ENCODE measurements at regions not wholly inside any gene's neighbourhood (a gene's known extent, or its start where the extent isn't known, plus 50 kb on each side); places are given as distances from the start of the nearest gene placed in this dataset.

DNA sequence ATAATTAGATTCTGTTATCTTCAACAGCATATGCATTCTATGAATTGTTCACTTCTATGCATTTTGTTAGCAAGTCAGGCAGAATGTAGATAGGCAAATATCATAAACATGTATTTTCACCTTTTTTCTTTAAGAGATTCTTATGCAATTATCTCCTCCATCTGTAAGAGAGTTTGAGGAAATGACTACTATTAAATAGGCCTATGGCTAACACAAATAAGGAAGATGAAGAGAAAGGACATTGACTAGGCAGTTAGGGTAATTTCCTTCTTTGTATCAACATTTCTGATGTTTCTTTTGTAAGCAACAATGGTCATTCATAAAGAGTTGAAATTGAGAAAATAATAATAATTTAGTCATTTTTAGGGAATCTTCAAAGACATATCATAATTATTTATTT is 145.2 kb upstream of the CDH12 start:
- Histone ChIP-seq H3K4me1 (ENCODE audit: insufficient read depth) (no peaks in the 10 kb centered on the region), H3K36me3 (no peaks in the 10 kb centered on the region), H3K9me3 (no peaks in the 10 kb centered on the region), H3K27ac (no peak overlapping the region), H3K4me3 (no peak overlapping the region), H3K27me3 (no peaks in the 10 kb centered on the region)
- TF ChIP-seq, protein P1, sequence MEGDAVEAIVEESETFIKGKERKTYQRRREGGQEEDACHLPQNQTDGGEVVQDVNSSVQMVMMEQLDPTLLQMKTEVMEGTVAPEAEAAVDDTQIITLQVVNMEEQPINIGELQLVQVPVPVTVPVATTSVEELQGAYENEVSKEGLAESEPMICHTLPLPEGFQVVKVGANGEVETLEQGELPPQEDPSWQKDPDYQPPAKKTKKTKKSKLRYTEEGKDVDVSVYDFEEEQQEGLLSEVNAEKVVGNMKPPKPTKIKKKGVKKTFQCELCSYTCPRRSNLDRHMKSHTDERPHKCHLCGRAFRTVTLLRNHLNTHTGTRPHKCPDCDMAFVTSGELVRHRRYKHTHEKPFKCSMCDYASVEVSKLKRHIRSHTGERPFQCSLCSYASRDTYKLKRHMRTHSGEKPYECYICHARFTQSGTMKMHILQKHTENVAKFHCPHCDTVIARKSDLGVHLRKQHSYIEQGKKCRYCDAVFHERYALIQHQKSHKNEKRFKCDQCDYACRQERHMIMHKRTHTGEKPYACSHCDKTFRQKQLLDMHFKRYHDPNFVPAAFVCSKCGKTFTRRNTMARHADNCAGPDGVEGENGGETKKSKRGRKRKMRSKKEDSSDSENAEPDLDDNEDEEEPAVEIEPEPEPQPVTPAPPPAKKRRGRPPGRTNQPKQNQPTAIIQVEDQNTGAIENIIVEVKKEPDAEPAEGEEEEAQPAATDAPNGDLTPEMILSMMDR (IDR thresholded peaks at IDR 0.05), result no peak
- no peak for DNase-seq
- intact Hi-C loops (cut with DNase I), result no loop called here

DNA sequence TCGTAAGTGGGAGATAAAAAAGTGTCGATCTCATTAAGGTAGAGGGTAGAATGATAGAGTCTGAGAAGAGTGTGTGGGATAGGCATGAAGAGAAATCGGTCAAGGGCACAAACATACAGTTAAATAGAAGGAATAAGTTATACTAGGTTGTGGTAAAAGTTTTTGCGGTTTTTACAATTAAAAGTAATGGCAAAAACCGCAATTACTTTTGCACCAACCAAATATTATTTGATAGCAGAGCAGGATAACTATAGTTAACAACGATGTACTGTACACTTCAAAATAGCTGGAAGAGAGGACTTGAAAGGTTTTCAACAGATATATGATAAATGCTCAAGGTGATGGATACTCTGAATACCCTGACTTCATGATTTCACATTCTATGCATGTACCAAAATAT is 135.8 kb upstream of the CDH12 start:
- Histone ChIP-seq H3K4me3 (no peak overlapping the region), H3K27ac (no peak overlapping the region), H3K9me3 (no peaks in the 10 kb centered on the region), H3K4me1 (ENCODE audit: insufficient read depth) (no peaks in the 10 kb centered on the region), H3K27me3 (no peaks in the 10 kb centered on the region), H3K36me3 (no peaks in the 10 kb centered on the region)
- 83 to 86% (median 84%) methylated on average over 6 of the region's 6 CpGs for WGBS, 3 donors
- TF ChIP-seq POLR2A (IDR thresholded peaks at IDR 0.05) (no peak), EP300 (IDR thresholded peaks at IDR 0.05) (no peak)
- TF ChIP-seq, protein P1 (IDR thresholded peaks at IDR 0.05), result no peak
- no peak for DNase-seq
- intact Hi-C loops (cut with DNase I), result no loop called here

DNA sequence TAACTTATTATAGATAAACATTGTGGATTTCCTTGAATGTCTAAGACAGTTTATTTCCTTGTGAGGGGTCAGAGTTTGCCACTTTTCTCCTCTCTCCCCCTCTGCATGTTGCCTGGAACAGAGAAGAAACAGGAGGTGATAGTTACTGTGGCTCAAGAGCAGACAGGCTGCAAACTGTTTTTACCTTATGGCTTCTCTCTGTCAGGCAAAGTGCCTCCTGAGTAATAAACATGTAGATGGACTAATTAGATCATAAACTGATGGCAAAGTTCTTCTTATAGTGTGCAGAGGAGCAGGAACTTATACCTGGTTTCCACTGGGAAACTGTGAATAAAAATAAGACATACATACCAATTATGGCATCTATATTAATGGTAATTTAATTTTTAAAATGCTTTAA is 133.1 kb upstream of the CDH12 start:
- no peak for DNase-seq
- TF ChIP-seq, protein P1 (IDR thresholded peaks at IDR 0.05), result no peak
- TF ChIP-seq EP300 (IDR thresholded peaks at IDR 0.05) (no peak), POLR2A (IDR thresholded peaks at IDR 0.05) (no peak)
- H3K9me3 ChIP-seq, result no peaks in the 10 kb centered on the region
- H3K27me3 ChIP-seq, result no peaks in the 10 kb centered on the region
- H3K4me1 ChIP-seq (ENCODE audit: insufficient read depth), result no peaks in the 10 kb centered on the region
- H3K4me3 ChIP-seq, result no peak overlapping the region
- intact Hi-C loops (cut with DNase I), result no loop called here
- no peak overlapping the region for H3K27ac ChIP-seq
- no peaks in the 10 kb centered on the region for H3K36me3 ChIP-seq

DNA sequence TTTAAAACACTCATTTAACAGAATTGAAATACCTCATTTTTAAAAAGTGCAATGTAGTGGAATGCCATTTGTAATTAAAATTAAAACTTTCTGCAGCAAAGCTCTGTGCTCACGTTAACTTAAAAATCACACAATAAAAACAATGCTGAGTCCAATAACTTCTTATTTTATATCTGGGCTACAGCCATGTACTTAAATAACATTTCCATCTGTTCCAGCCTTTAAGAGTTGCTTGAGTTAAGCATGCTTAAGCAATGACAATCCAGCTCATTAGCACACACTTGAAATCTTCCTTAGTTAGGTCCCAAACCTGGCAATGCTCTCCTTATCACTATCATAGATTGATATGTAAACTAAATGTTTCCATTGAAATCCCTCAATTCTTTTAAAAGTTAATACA is 132.3 kb upstream of the CDH12 start:
- no peak for DNase-seq
- Histone ChIP-seq H3K4me1 (ENCODE audit: insufficient read depth) (no peaks in the 10 kb centered on the region), H3K36me3 (no peaks in the 10 kb centered on the region), H3K27ac (no peak overlapping the region), H3K4me3 (no peak overlapping the region), H3K27me3 (no peaks in the 10 kb centered on the region), H3K9me3 (no peaks in the 10 kb centered on the region)
- intact Hi-C loops (cut with DNase I), result no loop called here
- 32 to 62% (median 47%) methylated on average over 1 of the region's 1 CpG for WGBS, 3 donors
- TF ChIP-seq POLR2A (IDR thresholded peaks at IDR 0.05) (no peak), EP300 (IDR thresholded peaks at IDR 0.05) (no peak)
- TF ChIP-seq, protein P1 (IDR thresholded peaks at IDR 0.05), result no peak

Measured in ovary (tissue), 7 donors.